Testis (tissue), 2 donors: ENCODE measurements at regions not wholly inside any gene's neighbourhood (a gene's known extent, or its start where the extent isn't known, plus 50 kb on each side); places are given as distances from the start of the nearest gene placed in this dataset.

Experiments
- POLR2A ChIP-seq: fragments of 450-650 bp; IDR thresholded peaks from one replicate; pipeline ENCODE4 v1.6.1; 2017; ENCODE audit warnings: antibody characterized with exemption, mild to moderate bottlenecking, moderate library complexity
- TF ChIP-seq, protein P1 (sequence below), 3 experiments: fragments of 450-650 bp in 2 of 3; fragments of 200-600 bp in 1 of 3; sonication (generic) in 1 of 3; IDR thresholded peaks; one replicate each; pipeline ENCODE4 v1.5.1; 2016 to 2019; ENCODE audit warnings: antibody characterized with exemption in 3 of 3, mild to moderate bottlenecking in 2 of 3, moderate library complexity in 1 of 3

DNA sequence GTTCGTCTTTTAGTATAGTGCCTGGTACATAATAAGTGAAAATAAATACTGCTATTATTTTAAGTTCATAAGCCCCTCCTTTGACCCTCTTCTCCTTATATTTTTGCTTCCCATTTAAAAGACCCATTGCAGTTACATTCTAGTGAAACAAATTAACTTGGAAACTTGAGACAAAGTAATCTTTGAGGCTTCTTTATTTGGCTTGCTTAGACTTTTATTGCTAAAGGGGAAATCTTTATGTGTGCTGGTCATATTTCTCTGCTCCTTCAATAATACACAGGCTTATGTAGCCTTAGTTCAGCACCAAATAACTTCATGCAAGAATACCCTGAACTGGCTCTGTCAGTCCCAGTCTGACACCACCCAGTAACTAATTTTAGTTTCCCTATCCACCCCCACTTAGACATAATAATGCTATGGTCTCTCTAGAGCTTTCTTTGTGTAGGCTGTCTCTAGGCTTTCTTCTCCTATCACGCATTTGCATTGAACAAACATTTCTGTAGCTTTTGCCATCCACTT lies 257.8 kb downstream of the OMA1 start:
- TF ChIP-seq POLR2A: no peak
- TF ChIP-seq, protein P1, sequence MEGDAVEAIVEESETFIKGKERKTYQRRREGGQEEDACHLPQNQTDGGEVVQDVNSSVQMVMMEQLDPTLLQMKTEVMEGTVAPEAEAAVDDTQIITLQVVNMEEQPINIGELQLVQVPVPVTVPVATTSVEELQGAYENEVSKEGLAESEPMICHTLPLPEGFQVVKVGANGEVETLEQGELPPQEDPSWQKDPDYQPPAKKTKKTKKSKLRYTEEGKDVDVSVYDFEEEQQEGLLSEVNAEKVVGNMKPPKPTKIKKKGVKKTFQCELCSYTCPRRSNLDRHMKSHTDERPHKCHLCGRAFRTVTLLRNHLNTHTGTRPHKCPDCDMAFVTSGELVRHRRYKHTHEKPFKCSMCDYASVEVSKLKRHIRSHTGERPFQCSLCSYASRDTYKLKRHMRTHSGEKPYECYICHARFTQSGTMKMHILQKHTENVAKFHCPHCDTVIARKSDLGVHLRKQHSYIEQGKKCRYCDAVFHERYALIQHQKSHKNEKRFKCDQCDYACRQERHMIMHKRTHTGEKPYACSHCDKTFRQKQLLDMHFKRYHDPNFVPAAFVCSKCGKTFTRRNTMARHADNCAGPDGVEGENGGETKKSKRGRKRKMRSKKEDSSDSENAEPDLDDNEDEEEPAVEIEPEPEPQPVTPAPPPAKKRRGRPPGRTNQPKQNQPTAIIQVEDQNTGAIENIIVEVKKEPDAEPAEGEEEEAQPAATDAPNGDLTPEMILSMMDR (IDR thresholded peaks at IDR 0.05): no peak
